ENCODE measurements at regions not wholly inside any gene's neighbourhood (a gene's known extent, or its start where the extent isn't known, plus 50 kb on each side); places are given as distances from the start of the nearest gene placed in this dataset.
"Not testable (repeated sequence)": the region's sequence is repeated elsewhere in the genome, so short reads cannot be mapped to it uniquely, and the experiment has no call there.

- no peak for ATAC-seq
- Mint-ChIP-seq H3K4me1 (no peaks in the 10 kb centered on the region), H3K4me3 (no peak overlapping the region), H3K27ac (no peak overlapping the region), H3K9me3 (ENCODE audit: low read depth) (no peaks in the 10 kb centered on the region), H3K27me3 (no peaks in the 10 kb centered on the region), H3K36me3 (no peaks in the 10 kb centered on the region)
- CTCF ChIA-PET, result no interaction called here
- no peak for DNase-seq
Measured at GRCh38 chr3:169029674-169030285, 633.7 kb downstream of the MECOM start.

- H3K27ac Mint-ChIP-seq, result no peak overlapping the region
- no peaks in the 10 kb centered on the region for H3K9me3 Mint-ChIP-seq (ENCODE audit: low read depth)
- no peaks in the 10 kb centered on the region for H3K36me3 Mint-ChIP-seq
- ATAC-seq (no peak), DNase-seq (no peak)
- CTCF ChIA-PET, result no interaction called here
- H3K4me3 Mint-ChIP-seq, result no peak overlapping the region
- no peaks in the 10 kb centered on the region for H3K27me3 Mint-ChIP-seq
- no peaks in the 10 kb centered on the region for H3K4me1 Mint-ChIP-seq
Measured at GRCh38 chr3:169028716-169029115, 634.8 kb downstream of the MECOM start.

- no peak for DNase-seq
- H3K4me1 Mint-ChIP-seq, result no peaks in the 10 kb centered on the region
- H3K9me3 Mint-ChIP-seq (ENCODE audit: low read depth), result no peaks in the 10 kb centered on the region
- no peak overlapping the region for H3K27ac Mint-ChIP-seq
- no peak for ATAC-seq
- CTCF ChIA-PET, result no interaction called here
- H3K4me3 Mint-ChIP-seq, result no peak overlapping the region
- no peaks in the 10 kb centered on the region for H3K27me3 Mint-ChIP-seq
- no peaks in the 10 kb centered on the region for H3K36me3 Mint-ChIP-seq
Measured at GRCh38 chr3:169026543-169027182, 636.8 kb downstream of the MECOM start.

GRCh38 chr3:169022457-169022856, 641.1 kb downstream of the MECOM start:
- Mint-ChIP-seq H3K36me3 (no peaks in the 10 kb centered on the region), H3K27ac (no peak overlapping the region), H3K27me3 (no peaks in the 10 kb centered on the region), H3K9me3 (ENCODE audit: low read depth) (no peaks in the 10 kb centered on the region), H3K4me3 (no peak overlapping the region), H3K4me1 (no peaks in the 10 kb centered on the region)
- DNase-seq (no peak), ATAC-seq (no peak)
- CTCF ChIA-PET, result no interaction called here

- CTCF ChIA-PET, result no interaction called here
- H3K4me1 Mint-ChIP-seq, result no peaks in the 10 kb centered on the region
- H3K9me3 Mint-ChIP-seq (ENCODE audit: low read depth), result no peaks in the 10 kb centered on the region
- DNase-seq, result no peak
- no peaks in the 10 kb centered on the region for H3K36me3 Mint-ChIP-seq
- no peaks in the 10 kb centered on the region for H3K27me3 Mint-ChIP-seq
- no peak overlapping the region for H3K4me3 Mint-ChIP-seq
- no peak for ATAC-seq
- no peak overlapping the region for H3K27ac Mint-ChIP-seq
Measured at GRCh38 chr3:169020371-169020770, 643.1 kb downstream of the MECOM start.

- no peaks in the 10 kb centered on the region for H3K4me1 Mint-ChIP-seq
- no peaks in the 10 kb centered on the region for H3K27me3 Mint-ChIP-seq
- DNase-seq (no peak), ATAC-seq (no peak)
- H3K4me3 Mint-ChIP-seq, result no peak overlapping the region
- no peaks in the 10 kb centered on the region for H3K9me3 Mint-ChIP-seq (ENCODE audit: low read depth)
- CTCF ChIA-PET, result no interaction called here
- H3K36me3 Mint-ChIP-seq, result no peaks in the 10 kb centered on the region
- no peak overlapping the region for H3K27ac Mint-ChIP-seq
Measured at GRCh38 chr3:169009453-169009852, 654.1 kb downstream of the MECOM start.

GRCh38 chr3:169008776-169009358, 654.6 kb downstream of the MECOM start:
- H3K36me3 Mint-ChIP-seq, result no peaks in the 10 kb centered on the region
- H3K27me3 Mint-ChIP-seq, result no peaks in the 10 kb centered on the region
- H3K4me1 Mint-ChIP-seq, result no peaks in the 10 kb centered on the region
- no peak overlapping the region for H3K4me3 Mint-ChIP-seq
- no peak for DNase-seq
- ATAC-seq, result no peak
- H3K27ac Mint-ChIP-seq, result no peak overlapping the region
- no peaks in the 10 kb centered on the region for H3K9me3 Mint-ChIP-seq (ENCODE audit: low read depth)
- CTCF ChIA-PET, result no interaction called here

- no peak overlapping the region for H3K27ac Mint-ChIP-seq
- CTCF ChIA-PET, result no interaction called here
- H3K4me3 Mint-ChIP-seq, result no peak overlapping the region
- no peak for DNase-seq
- no peaks in the 10 kb centered on the region for H3K4me1 Mint-ChIP-seq
- H3K36me3 Mint-ChIP-seq, result no peaks in the 10 kb centered on the region
- no peaks in the 10 kb centered on the region for H3K9me3 Mint-ChIP-seq (ENCODE audit: low read depth)
- no peaks in the 10 kb centered on the region for H3K27me3 Mint-ChIP-seq
- ATAC-seq, result no peak
Measured at GRCh38 chr3:169007145-169007544, 656.4 kb downstream of the MECOM start.

- ATAC-seq; H3K4me1 Mint-ChIP-seq; H3K9me3 Mint-ChIP-seq (ENCODE audit: low read depth); H3K4me3 Mint-ChIP-seq; H3K27ac Mint-ChIP-seq; DNase-seq; CTCF ChIA-PET; H3K27me3 Mint-ChIP-seq; H3K36me3 Mint-ChIP-seq: not testable (repeated sequence)
Measured at GRCh38 chr3:169006398-169006797, 657.1 kb downstream of the MECOM start.

- Mint-ChIP-seq H3K4me1 (no peaks in the 10 kb centered on the region), H3K27me3 (no peaks in the 10 kb centered on the region), H3K36me3 (no peaks in the 10 kb centered on the region), H3K4me3 (no peak overlapping the region), H3K9me3 (ENCODE audit: low read depth) (no peaks in the 10 kb centered on the region), H3K27ac (no peak overlapping the region)
- ATAC-seq, result no peak
- CTCF ChIA-PET, result no interaction called here
- DNase-seq, result no peak
Measured at GRCh38 chr3:169002689-169003088, 660.8 kb downstream of the MECOM start.

GRCh38 chr3:168998792-168999191, 664.7 kb downstream of the MECOM start:
- Mint-ChIP-seq H3K27ac (no peak overlapping the region), H3K27me3 (no peaks in the 10 kb centered on the region), H3K4me1 (no peaks in the 10 kb centered on the region), H3K36me3 (no peaks in the 10 kb centered on the region), H3K9me3 (ENCODE audit: low read depth) (no peaks in the 10 kb centered on the region), H3K4me3 (no peak overlapping the region)
- ATAC-seq (no peak), DNase-seq (no peak)
- CTCF ChIA-PET, result no interaction called here

GRCh38 chr3:168997488-168997887, 666.0 kb downstream of the MECOM start:
- Mint-ChIP-seq H3K27ac (no peak overlapping the region), H3K27me3 (no peaks in the 10 kb centered on the region), H3K4me3 (no peak overlapping the region), H3K9me3 (ENCODE audit: low read depth) (no peaks in the 10 kb centered on the region), H3K4me1 (no peaks in the 10 kb centered on the region), H3K36me3 (no peaks in the 10 kb centered on the region)
- no peak for ATAC-seq
- CTCF ChIA-PET, result no interaction called here
- no peak for DNase-seq

- no peaks in the 10 kb centered on the region for H3K4me1 Mint-ChIP-seq
- no peak overlapping the region for H3K27ac Mint-ChIP-seq
- CTCF ChIA-PET, result no interaction called here
- H3K27me3 Mint-ChIP-seq, result no peaks in the 10 kb centered on the region
- no peaks in the 10 kb centered on the region for H3K9me3 Mint-ChIP-seq (ENCODE audit: low read depth)
- DNase-seq (no peak), ATAC-seq (no peak)
- no peak overlapping the region for H3K4me3 Mint-ChIP-seq
- no peaks in the 10 kb centered on the region for H3K36me3 Mint-ChIP-seq
Measured at GRCh38 chr3:168996622-168997021, 666.9 kb downstream of the MECOM start.

GRCh38 chr3:168995129-168995528, 668.4 kb downstream of the MECOM start:
- DNase-seq (no peak), ATAC-seq (no peak)
- H3K27ac Mint-ChIP-seq, result no peak overlapping the region
- no peaks in the 10 kb centered on the region for H3K27me3 Mint-ChIP-seq
- H3K4me1 Mint-ChIP-seq, result no peaks in the 10 kb centered on the region
- no peaks in the 10 kb centered on the region for H3K36me3 Mint-ChIP-seq
- no peak overlapping the region for H3K4me3 Mint-ChIP-seq
- CTCF ChIA-PET, result no interaction called here
- H3K9me3 Mint-ChIP-seq (ENCODE audit: low read depth), result no peaks in the 10 kb centered on the region
